IgD-negative memory B cell (primary cell): ENCODE measurements at regions not wholly inside any gene's neighbourhood (a gene's known extent, or its start where the extent isn't known, plus 50 kb on each side); places are given as distances from the start of the nearest gene placed in this dataset.
"Not testable (repeated sequence)": the region's sequence is repeated elsewhere in the genome, so short reads cannot be mapped to it uniquely, and the experiment has no call there.

Experiments
- H3K27ac Mint-ChIP-seq, 3 donors: one replicate each; pipeline ENCODE4 v1.8.0; 2020 to 2022; ENCODE audit warnings: mild to moderate bottlenecking in 3 of 3, mixed read lengths in 3 of 3, moderate library complexity in 1 of 3
- H3K27me3 Mint-ChIP-seq: one replicate; pipeline ENCODE4 v1.8.0; 2021; ENCODE audit warnings: mixed read lengths
- H3K36me3 Mint-ChIP-seq: one replicate; pipeline ENCODE4 v1.8.0; 2020; ENCODE audit warnings: mild to moderate bottlenecking, mixed read lengths
- H3K4me1 Mint-ChIP-seq, 3 donors: one replicate each; pipeline ENCODE4 v1.8.0; 2020 to 2022; ENCODE audit warnings: mixed read lengths in 3 of 3, mild to moderate bottlenecking in 1 of 3
- H3K4me3 Mint-ChIP-seq, 4 donors: one replicate each; pipeline ENCODE4 v1.8.0; 2020 to 2022; ENCODE audit warnings: mild to moderate bottlenecking in 4 of 4, mixed read lengths in 4 of 4, moderate library complexity in 3 of 4
- H3K9me3 Mint-ChIP-seq, 3 donors: one replicate each; pipeline ENCODE4 v1.8.0; 2020 to 2021; ENCODE audit warnings: mixed read lengths in 3 of 3, mild to moderate bottlenecking in 1 of 3

DNA sequence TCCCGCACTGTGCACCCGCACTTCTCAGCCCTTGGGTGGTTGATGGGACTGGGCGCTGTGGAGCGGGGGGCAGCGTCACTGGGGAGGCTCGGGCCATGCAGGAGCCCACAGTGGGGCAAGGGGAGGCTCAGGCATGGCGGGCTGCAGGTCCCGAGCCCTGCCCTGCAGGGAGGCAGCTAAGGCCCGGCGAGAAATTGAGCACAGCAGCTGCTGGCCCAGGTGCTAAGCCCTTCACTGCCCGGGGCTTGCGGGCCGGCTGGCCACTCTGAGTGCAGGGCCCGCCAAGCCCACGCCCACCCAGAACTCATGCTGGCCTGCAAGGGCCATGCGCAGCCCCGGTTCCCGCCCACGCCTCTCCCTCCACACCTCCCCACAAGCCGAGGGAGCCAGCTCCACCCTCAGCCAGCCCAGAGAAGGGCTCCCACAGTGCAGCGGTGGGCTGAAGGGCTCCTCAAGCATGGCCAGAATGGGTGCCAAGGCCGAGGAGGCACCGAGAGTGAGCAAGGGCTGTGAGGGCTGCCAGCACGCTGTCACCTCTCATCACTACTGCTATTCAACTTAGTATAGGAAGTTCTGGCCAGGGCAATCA, 60.3 kb upstream of the FBXL17 start:
- not testable (repeated sequence) for H3K9me3 Mint-ChIP-seq, H3K4me3 Mint-ChIP-seq, H3K27me3 Mint-ChIP-seq, H3K4me1 Mint-ChIP-seq, H3K36me3 Mint-ChIP-seq, H3K27ac Mint-ChIP-seq

DNA sequence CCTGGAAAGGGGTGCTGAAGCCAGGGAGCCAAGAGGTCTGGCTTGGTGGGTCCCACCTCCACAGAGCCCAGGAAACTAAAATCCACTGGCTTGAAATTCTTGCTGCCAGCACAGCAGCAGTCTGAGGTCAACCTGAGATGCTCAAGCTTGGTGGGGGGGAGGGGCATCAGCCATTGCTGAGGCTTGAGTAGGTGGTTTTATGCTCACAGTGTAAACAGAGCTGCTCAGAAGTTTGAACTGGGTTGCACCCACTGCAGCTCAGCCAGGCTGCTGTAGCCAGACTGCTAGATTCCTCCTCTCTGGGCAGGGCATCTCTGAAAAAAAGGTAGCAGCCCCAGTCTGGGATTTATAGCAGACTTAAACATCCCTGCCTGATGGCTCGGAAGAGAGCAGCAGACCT, 55.5 kb upstream of the FBXL17 start:
- Mint-ChIP-seq H3K36me3 (no peaks in the 10 kb centered on the region), H3K9me3 (peaks cover 0 to 2% (median 2%) of the 10 kb centered on the region in 3 donors), H3K27me3 (no peaks in the 10 kb centered on the region), H3K27ac (no peak overlapping the region), H3K4me3 (no peak overlapping the region), H3K4me1 (no peaks in the 10 kb centered on the region)

DNA sequence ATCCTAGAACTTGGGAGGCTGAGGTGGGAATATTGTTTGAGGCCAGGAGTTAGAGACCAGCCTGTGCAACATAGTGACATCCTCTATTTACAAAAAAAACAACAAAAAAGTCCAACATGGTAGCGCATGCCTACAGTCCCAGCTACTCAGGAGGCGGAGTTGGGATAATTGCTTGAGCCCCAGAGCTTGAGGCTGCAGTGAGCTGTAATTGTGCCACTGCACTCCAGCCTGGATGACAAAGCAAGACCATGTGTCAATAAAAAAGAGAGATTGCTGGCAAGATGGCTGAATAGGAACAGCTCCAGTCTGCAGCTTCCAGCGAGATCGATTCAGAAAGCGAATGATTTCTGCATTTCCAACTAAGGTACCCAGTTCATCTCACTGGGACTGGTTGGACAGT, 54.8 kb upstream of the FBXL17 start:
- no peak overlapping the region for H3K4me3 Mint-ChIP-seq
- H3K36me3 Mint-ChIP-seq: no peaks in the 10 kb centered on the region
- H3K4me1 Mint-ChIP-seq: no peaks in the 10 kb centered on the region
- H3K27me3 Mint-ChIP-seq: no peaks in the 10 kb centered on the region
- H3K27ac Mint-ChIP-seq: no peak overlapping the region
- H3K9me3 Mint-ChIP-seq: peaks cover 0 to 2% (median 2%) of the 10 kb centered on the region in 3 donors

DNA sequence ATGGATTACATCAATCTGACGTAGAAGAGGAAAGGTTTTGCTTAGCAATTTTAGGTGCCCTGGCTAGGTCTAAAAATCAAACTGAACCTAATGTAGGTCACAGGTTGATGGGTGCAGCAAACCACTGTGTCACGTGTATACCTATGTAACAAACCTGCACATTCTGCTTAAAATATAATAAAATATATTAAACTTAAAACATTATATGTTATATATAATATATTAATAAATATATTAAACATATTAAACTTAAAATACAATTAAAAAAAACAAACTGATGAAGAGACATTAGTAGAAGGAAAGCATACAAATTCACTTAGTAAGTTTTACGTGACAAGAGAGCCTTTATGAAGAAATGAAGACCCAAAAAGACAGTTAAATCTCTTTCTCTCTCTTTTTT, 51.7 kb upstream of the FBXL17 start:
- Mint-ChIP-seq H3K36me3 (no peaks in the 10 kb centered on the region), H3K4me3 (no peak overlapping the region)

DNA sequence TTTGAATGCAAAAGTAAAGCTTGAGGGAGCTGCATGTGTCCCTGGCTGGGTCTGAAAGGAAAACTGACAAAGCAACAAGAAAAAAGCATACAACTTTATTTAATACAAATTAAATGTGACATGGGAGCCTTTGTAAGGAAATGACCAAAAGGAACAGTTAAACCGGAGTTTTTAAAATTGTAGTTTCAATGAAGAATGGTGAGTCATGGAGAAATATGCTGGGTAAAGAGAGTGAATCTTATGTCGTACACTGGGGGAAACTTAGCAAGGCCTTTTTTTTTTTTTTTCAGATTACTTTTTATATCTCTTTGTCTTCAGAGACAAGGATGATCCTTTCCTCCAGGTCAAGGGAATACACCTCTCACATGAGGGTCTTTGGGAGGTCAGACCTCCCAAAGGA, 50.1 kb upstream of the FBXL17 start:
- peaks cover 0 to 4% (median 0%) of the 10 kb centered on the region in 3 donors for H3K9me3 Mint-ChIP-seq
- H3K27me3 Mint-ChIP-seq: peaks cover 5% of the 10 kb centered on the region
- H3K4me3 Mint-ChIP-seq: no peak overlapping the region
- H3K36me3 Mint-ChIP-seq: no peaks in the 10 kb centered on the region
- H3K4me1 Mint-ChIP-seq: no peaks in the 10 kb centered on the region
- no peak overlapping the region for H3K27ac Mint-ChIP-seq

More for the DNA sequence above, 51.7 kb upstream of the FBXL17 start:
- peaks cover 0 to 2% (median 0%) of the 10 kb centered on the region in 3 donors for H3K9me3 Mint-ChIP-seq
- H3K27ac Mint-ChIP-seq: no peak overlapping the region
- no peaks in the 10 kb centered on the region for H3K27me3 Mint-ChIP-seq
- H3K4me1 Mint-ChIP-seq: no peaks in the 10 kb centered on the region
